ENCODE measurements at regions not wholly inside any gene's neighbourhood (a gene's known extent, or its start where the extent isn't known, plus 50 kb on each side); places are given as distances from the start of the nearest gene placed in this dataset.
A peak's percentile ranks its signal among the peaks of the same experiment; 100 is the strongest.
"Not testable (repeated sequence)": the region's sequence is repeated elsewhere in the genome, so short reads cannot be mapped to it uniquely, and the experiment has no call there.

DNA sequence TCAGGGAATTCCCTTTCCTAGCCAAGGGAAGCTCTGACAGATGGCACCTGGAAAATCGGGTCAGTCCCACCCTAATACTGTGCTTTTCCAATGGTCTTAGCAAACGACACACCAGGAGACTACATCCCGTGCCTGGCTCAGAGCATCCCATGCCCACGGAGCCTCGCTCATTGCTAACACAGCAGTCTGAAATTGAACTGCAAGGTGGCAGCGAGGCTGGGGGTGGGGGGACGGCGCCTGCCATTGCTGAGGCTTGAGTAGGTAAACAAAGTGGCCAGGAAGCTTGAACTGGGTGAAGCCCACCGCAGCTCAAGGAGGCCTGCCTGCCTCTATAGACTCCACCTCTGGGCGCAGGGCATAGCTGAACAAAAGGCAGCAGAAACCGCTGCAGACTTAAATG, 279.5 kb upstream of the LUZP2 start:
- intact Hi-C loops (cut with DNase I) = not testable (repeated sequence)

DNA sequence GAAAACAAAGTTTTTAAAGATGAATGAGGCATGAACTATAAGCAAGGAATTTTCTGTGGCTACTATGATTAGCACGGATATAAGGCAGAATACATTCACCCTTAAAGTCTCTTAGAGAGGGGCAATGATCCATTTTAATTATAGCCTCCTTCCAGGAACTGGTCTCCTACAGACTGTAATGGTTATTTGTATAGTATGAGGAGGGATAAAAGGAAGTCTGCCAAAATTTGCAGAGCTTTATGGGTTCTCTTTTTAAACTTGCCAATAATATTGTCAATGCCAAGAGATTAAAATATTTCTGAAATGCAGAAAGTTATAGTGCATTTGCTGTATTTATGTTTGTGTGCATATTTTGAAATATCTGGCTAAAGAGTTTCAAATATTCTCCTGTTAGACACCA, 271.4 kb upstream of the LUZP2 start:
- intact Hi-C loops (cut with DNase I) = no loop called here
- no peak for DNase-seq (ENCODE audit: low spot score)

More for the DNA sequence above, 279.5 kb upstream of the LUZP2 start:
- peak; percentile 66 for DNase-seq (ENCODE audit: low spot score)

DNA sequence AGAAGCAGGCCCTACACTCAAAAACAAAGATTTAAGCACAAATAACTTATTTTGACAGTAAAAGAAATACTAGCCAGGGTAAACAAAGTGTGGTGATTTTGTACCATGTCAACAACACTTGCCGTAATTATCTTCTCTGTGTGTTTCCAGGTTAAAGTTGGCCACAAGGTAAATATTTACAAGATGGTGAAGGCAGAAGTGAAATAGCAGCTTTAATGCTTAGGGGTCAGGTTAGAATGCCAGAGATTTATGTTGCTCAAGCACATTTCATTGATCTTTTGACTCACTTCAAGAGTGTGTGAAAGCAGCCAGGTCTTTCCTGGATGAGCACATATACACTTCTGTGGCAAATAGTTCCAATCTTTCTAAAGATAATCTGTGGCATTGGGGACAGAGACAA, 270.2 kb upstream of the LUZP2 start:
- no peak for DNase-seq (ENCODE audit: low spot score)

DNA sequence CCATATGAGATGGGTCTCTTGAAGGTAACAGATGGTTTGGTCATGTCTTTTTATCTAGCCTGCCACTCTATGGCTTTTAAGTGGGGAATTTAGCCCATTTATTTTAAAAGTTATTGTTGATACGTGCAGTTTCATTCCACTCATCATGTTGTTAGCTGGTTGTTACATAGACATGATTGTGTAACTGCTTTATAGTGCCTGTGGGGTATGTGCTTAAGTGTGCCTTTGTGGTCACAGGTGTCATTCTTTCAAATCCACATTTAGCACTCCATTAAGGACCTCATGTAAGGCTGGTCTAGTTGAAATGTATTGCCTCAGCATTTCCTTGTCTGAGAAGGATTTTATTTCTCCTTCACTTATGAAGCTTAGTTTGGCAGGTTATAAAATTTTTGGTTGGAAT, 263.8 kb upstream of the LUZP2 start:
- intact Hi-C loops (cut with DNase I) = no loop called here
- no peak for DNase-seq (ENCODE audit: low spot score)

More for the DNA sequence above, 270.2 kb upstream of the LUZP2 start:
- intact Hi-C loops (cut with DNase I) = no loop called here

DNA sequence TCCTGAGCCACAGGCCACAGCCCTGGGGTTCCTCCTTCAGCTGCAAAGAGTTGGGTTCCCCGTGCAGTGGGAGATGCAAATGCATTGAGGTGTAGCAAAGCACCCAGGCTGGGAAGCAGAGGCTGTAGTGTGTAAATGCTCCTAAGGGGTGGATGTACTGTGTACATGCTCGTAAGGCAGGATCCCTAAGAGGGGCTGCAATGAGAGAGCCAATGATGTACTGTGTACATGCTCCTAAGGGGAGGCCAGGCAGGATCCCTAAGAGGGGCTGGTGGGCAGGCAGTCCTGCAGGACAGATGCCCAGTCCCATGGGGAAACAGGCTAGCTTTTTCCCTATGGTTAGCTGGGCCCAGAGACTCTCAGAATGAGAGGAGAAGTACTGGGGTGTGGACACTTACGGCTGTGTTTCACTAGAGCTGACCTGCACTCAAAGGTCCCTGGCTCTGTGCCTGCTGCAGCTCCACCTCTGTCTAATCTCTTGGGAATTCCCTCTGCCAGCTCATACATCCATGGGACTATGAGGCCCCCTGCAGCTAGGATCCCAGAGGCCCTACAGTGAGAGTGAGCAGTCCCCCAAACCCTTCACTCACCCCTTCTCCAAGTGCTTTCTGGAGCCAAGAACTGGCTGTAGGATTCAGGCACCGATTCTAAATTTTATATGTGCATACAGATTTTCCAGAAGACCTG, 261.9 kb upstream of the LUZP2 start:
- peak; percentile 47 for DNase-seq (ENCODE audit: low spot score)
- intact Hi-C loops (cut with DNase I) = no loop called here

DNA sequence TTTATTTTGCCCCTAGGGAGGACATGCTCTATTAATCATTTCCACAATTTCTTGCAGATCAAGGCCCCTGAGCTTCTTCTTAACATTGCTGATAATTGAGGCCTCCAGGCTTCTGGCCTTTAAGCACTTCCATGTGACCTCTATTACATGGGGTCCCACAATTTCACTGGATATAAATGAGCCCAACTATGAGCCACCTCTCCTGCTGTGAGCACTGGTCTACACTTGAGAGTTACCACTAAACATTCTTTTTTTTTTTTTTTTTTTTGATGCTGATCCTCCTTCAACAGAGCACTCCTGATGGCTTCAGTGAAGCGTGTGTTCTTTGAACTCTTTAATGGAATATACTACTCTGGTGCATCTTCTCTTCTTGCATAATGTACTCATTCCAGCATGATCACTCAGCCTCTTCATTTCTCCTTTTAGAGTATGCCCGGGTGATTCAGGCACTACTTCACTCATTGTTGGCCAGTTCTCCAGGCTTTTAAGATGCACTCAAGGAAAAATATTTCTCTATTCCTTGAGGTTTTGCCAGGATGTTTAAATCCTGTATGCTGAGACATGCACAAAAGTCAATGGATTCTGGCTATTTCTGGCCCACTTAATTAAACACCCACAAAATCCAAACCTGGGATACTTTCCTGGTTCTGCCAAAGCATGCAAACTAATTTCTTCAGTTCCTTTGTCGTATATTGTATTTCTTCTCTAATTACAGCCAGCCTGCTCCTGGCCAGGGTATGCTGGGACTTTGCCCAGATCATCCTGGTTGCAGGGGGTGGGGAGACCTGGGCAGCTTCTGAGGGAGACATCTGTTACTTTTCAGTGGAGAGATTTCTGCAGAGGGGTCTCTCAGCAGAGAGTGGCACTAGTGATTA, 257.8 kb upstream of the LUZP2 start:
- intact Hi-C loops (cut with DNase I) = no loop called here
- DNase-seq (ENCODE audit: low spot score) = no peak

DNA sequence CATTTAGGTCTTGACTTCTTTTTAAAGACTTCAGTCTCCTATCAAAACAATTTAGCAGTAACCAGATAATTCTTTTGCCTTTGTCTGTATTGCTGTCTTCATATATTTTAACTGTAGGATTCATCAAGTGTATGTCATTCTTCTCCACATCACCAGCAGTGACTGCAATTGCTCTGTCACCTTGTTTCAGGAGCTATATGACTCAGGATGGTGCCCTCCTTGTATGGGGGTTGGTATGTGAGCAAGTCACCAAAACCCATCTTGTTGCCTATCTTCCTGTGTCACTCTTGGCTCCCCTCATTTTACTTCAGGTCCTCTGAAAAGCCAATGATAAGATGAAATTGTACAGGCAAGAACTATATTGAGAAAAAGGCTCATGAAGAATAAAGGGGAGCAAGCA, 256.9 kb upstream of the LUZP2 start:
- intact Hi-C loops (cut with DNase I) = no loop called here
- DNase-seq (ENCODE audit: low spot score) = no peak

DNA sequence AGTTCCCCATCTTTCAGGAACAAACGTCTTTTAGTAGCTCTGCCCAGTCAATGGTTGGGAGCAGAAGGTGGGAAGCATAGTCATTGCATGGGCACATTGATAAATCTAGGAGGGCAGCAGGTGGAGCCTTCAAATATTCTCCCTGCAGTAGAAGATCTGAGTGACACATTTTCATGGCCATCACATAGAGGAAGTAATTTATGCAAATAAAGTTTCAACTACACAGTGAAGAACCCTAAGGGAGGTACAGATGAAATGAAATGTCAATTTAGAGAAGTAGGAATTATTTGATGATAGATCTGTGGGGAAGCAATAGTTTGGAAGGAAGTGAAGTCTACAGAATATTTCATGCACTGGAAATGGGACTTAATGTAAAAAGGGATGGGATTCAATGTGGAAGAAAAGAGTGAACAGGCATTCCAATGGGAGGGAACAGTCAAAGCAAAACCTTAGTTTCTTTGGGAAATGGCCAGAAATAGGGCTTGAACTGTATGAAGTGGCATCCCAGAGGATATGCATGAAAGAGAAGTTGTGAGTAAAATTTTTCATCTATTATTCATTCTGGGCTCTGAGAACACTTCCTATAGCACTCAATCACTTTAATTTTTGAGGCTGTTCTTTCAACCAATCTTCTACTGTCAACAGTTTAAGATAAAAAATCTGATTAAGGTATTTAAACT, 256.2 kb upstream of the LUZP2 start:
- DNase-seq (ENCODE audit: low spot score) = no peak
- intact Hi-C loops (cut with DNase I) = no loop called here

DNA sequence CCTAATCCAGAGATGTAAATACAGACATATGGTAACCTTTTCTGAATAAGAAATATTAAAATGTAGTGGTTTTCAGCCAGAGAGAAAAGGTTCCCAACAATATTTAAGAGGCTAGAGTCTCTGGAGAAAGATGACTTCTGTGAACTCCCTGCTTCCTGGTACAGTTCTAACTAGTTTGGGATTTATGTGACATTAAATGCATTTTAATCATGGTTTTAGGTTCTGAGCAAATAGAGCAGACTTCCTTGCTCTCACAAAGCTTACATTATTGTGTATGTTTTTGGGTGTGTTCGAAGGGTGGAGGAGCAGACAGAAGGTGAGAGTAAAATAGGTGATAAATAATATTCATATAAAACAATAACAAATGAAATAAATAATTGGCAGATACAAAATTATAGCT, 250.1 kb upstream of the LUZP2 start:
- no peak for DNase-seq (ENCODE audit: low spot score)
- intact Hi-C loops (cut with DNase I) = no loop called here

DNA sequence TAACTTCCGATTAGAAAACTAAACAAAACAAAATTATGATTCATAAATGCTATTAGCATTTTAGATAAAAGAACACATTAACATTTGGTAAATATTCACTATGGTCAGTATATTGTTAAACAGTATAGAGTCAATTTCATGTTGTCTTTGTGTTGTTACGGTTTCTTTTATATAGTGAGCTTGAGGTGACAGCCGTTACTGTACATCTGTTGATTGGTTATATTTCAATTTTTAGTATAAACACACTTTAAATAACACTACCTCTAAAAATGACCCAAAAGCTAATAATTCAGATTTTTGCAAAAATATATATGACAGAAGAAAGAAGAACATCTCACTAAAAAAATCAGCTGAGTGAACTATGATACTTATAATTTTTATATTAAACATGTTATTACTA, 249.0 kb upstream of the LUZP2 start:
- intact Hi-C loops (cut with DNase I) = no loop called here

DNA sequence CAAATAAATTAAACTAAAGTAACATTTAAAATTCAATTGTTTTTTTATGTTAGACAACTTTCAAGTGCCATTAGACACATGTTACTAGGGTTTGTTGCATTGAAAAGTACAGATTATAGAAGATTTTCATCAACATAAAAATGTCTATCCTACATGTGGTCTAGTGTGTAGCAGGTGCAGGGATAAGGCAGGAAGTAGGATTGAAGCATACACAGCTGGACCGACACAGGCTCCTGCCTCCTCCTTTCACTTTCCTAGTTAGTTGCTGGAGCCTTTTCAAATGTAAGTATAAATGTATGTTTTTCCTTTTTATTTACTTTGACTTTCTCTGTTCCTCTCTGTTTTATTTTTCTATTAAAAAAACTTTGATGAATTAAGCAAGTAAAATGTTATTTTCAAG, 246.9 kb upstream of the LUZP2 start:
- no peak for DNase-seq (ENCODE audit: low spot score)
- intact Hi-C loops (cut with DNase I) = no loop called here

More for the DNA sequence above, 249.0 kb upstream of the LUZP2 start:
- no peak for DNase-seq (ENCODE audit: low spot score)

DNA sequence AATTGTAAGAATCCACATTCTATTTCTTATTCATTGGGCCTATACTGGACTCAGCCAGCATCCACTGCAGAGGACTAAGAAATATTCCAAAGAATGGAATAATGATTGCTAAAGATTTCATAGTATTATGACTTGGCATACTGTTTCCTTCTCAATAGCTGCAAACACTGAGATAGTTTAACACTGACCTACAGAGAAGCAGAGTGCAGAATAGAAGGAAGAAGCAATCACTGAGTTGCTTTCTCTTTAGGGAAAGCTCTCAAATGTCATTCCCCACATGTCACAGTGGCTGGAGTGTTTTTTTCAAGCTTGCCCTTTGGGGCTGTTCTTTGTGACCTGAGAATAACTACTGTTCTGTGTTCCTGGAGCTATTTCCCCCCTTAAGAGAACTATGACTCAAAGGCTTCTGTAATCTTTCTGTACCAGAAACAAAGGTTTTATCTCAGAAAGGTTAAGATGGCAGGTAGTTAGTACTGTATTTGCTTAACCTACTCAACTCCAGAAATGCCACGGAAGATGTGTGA, 243.6 kb upstream of the LUZP2 start:
- intact Hi-C loops (cut with DNase I) = no loop called here
- DNase-seq (ENCODE audit: low spot score) = no peak

DNA sequence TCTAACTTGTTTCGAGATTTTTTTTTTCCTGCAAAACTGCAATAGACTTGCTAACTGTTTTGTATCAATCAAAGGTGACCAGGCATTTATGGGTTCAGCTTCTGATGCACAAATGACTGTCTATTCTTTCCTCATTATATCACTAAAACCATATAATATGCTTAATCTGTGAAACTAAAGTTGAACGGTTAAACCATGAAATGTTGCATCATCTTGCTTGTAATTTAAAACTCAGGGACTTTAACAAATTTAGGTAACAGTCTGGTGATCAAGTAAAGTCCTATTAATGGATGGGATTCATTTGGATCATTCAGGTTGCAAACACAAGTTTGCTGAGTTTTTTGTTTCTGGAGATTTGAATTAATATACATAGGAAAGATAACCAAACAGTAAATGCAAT, 232.0 kb upstream of the LUZP2 start:
- no peak for DNase-seq (ENCODE audit: low spot score)
- intact Hi-C loops (cut with DNase I) = no loop called here

DNA sequence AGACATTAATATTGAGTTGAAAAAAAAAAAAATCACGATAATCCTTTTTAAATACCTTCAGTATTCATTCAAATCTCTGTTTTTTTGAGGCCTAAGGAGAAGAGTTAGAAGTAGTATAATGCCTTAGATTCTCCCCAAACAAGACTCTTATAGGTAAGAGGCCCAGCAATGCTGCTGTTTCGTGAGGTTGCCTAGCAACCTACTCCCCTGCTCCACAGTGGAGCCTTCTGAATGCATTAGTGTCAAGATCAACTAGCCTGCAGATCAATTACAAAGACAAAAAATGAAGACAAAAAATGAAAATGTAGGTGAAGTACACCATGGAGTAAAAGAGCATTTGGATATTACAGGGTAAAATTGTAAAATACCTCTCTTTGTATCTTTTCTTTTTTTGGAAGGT, 229.8 kb upstream of the LUZP2 start:
- DNase-seq (ENCODE audit: low spot score) = no peak
- intact Hi-C loops (cut with DNase I) = no loop called here

DNA sequence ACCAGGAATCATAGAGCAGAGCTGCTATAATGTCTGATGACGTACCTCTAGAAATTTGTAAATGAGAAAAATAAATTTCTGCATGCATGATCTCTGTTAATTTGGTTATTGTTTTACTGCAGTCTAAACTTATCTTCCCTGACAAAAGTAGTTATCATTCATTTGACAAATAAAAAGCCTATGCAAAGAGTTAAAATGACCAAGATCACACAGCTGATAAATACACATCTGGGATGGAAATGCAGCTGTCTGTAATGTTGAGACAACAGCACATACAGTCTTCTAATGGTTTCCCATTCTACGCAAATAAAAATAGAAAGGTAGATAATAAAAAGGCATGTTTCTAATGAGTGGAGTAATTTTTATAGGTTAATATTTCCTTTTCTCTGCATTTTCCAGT, 225.1 kb upstream of the LUZP2 start:
- intact Hi-C loops (cut with DNase I) = no loop called here

DNA sequence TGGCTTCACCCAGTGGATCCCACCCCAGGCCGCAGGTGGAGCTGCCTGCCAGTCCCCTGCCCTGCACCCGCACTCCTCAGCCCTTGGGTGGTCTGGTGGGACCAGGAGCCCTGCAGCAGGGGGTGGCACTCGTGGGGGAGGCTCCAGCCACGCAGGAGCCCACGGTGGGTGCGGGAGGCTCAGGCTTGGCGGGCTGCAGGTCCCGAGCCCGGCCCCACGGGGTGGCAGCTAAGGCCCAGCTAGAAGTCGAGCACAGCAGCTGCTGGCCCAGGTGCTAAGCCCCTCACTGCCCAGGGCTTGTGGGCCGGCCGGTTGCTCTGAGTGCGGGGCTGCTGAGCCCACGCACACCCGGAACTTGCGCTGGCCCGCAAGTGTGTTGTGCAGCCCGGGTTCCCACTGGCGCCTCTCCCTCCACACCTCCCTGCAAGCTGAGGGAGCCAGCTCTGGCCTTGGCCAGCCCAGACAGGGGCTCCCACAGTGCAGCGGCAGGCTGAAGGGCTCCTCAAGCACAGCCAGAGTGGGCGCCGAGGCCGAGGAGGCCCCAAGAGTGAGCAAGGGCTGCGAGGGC, 222.6 kb upstream of the LUZP2 start:
- intact Hi-C loops (cut with DNase I) = not testable (repeated sequence)
- peak; percentile 62 for DNase-seq (ENCODE audit: low spot score)

More for the DNA sequence above, 225.1 kb upstream of the LUZP2 start:
- no peak for DNase-seq (ENCODE audit: low spot score)

DNA sequence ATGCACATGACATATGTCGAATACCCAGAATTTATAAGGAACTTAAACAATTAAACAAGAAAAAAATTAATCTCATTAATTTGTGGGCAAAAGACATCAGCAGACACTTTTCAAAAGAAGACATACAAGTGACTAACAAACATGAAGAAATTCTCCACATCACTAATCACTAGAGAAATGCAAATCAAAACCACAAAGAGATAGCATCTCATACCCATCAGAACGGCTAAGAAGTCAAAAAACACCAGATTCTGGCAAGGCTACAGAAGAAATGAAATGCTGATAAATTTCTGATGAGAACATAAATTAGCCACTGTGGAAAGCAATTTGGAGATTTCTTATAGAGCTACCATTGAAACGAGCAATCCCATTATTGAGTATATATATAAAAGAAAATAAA, 210.6 kb upstream of the LUZP2 start:
- intact Hi-C loops (cut with DNase I) = no loop called here
- DNase-seq (ENCODE audit: low spot score) = no peak

DNA sequence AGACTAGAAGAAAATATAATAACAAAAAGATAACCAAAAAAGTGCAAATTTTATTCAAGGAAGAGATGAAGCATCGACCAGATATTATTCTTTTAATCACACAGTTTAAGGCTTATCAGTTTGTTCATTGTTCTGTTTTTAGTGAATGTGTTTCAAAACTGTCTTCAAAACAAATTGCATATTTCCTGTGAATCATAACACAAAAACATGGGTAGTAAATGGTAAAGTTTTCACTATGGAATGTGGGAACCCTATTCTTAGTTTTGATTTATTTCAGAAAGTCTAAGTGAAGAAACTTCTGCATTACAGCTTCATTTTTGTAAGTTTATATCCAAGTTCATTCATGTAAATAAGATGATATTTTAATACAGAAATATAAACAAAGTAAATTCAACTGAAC, 207.6 kb upstream of the LUZP2 start:
- intact Hi-C loops (cut with DNase I) = no loop called here
- DNase-seq (ENCODE audit: low spot score) = no peak

DNA sequence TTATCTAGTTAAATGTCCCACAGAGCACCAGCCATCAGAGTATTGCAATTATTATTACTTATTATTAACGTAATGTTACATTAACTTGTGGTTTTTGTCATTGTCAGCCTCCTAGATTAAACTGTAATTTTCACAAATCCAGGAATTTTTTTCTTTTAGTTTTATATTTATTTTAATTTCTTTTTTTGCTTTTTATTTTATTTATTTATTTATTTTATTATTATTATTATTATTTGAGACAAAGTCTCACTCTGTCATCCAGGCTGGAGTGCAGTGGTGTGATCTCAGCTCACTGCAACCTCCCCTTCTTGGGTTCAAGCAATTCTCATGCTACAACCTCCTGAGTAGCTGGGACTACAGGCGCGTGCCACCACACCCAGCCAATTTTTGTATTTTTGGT, 202.9 kb upstream of the LUZP2 start:
- no peak for DNase-seq (ENCODE audit: low spot score)
- intact Hi-C loops (cut with DNase I) = no loop called here

DNA sequence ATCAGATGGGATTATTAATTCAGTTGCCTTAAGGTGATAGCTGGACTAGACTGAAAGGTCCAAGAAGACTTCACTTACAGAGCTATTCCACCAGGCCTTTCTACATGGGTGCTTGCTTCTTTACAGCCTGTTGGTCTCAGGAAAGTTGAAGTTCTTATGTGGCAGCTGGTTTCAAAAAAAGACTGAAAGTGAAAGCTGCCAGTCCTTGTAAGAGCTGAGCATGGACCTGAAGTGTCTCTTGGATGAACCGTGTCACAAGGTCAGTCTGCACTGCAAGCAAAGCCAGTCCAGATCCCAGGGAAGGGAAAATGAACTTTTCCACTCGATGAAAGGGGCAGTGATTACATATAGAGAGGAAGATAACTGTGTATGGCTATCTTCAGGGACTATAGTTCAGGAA, 201.5 kb upstream of the LUZP2 start:
- intact Hi-C loops (cut with DNase I) = no loop called here
- no peak for DNase-seq (ENCODE audit: low spot score)
